KMS-11 (cell line): ENCODE measurements at regions not wholly inside any gene's neighbourhood (a gene's known extent, or its start where the extent isn't known, plus 50 kb on each side); places are given as distances from the start of the nearest gene placed in this dataset.

Source experiments
- H2AFZ ChIP-seq: fragments of 200-600 bp; sonication (generic); 2 replicates; pipeline ENCODE4 v1.6.1; 2016; ENCODE audit warnings: antibody characterized with exemption, mixed run types, low read depth
- H3K27ac ChIP-seq: fragments of 200-600 bp; sonication (generic); 2 replicates; pipeline ENCODE4 v1.6.1; 2016; ENCODE audit warnings: mild to moderate bottlenecking, mixed run types
- H3K27me3 ChIP-seq: fragments of 200-600 bp; sonication (generic); 2 replicates; pipeline ENCODE4 v1.6.1; 2017; ENCODE audit warnings: mild to moderate bottlenecking, low read depth, mixed run types, moderate library complexity; ENCODE audit not compliant: insufficient read depth
- H3K36me3 ChIP-seq: fragments of 200-600 bp; sonication (generic); 2 replicates; pipeline ENCODE4 v1.6.1; 2017; ENCODE audit warnings: mild to moderate bottlenecking, mixed run types; ENCODE audit not compliant: insufficient read depth
- H3K4me1 ChIP-seq: fragments of 200-600 bp; sonication (generic); 2 replicates; pipeline ENCODE4 v1.6.1; 2016; ENCODE audit warnings: mild to moderate bottlenecking, low read depth, mixed run types; ENCODE audit not compliant: poor library complexity, severe bottlenecking
- H3K4me2 ChIP-seq: fragments of 200-600 bp; sonication (generic); 2 replicates; pipeline ENCODE4 v1.7.0; 2016; ENCODE audit warnings: mild to moderate bottlenecking, mixed run types
- H3K4me3 ChIP-seq: fragments of 200-600 bp; sonication (generic); IDR thresholded peaks from 2 replicates; pipeline ENCODE4 v1.6.1; 2017; ENCODE audit warnings: low read depth, low read length, mixed read lengths; ENCODE audit not compliant: insufficient read depth
- H3K79me2 ChIP-seq: fragments of 200-600 bp; sonication (generic); 2 replicates; pipeline ENCODE4 v1.6.1; 2016; ENCODE audit warnings: low read depth, mixed run types; ENCODE audit not compliant: insufficient read depth
- H3K9ac ChIP-seq: fragments of 200-600 bp; sonication (generic); 2 replicates; pipeline ENCODE4 v1.6.1; 2016; ENCODE audit warnings: mild to moderate bottlenecking, mixed run types
- H4K20me1 ChIP-seq: fragments of 200-600 bp; sonication (generic); 2 replicates; pipeline ENCODE4 v1.6.1; 2016; ENCODE audit warnings: mild to moderate bottlenecking, mixed run types; ENCODE audit not compliant: insufficient read depth
- TF ChIP-seq, protein P1 (sequence below): fragments of 200-600 bp; sonication (generic); conservative IDR thresholded peaks from 2 replicates; pipeline ENCODE4 v1.6.1; 2017; ENCODE audit warnings: low read depth, mild to moderate bottlenecking, antibody characterized with exemption, low read length, moderate library complexity, mixed read lengths

DNA sequence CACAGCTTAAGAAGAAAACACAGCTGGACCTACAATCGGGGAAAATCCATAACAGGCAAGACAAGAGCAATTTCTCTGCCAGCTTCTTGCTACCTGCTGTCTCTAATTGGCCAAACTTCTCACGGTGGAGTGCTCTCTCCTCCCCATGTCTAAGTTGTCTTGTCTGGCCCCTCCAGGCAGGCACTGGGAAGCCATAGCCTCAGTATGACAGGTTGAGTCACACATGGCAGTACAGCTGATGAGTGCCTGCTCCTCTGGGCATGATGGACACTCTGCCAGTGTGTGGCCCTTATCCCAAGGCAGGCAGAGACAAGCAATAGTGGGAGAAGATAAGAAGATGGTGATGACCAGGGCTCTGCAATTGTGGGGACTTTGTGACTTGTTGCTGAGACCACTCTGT lies 551.8 kb downstream of the DIPK2A start:
- Histone ChIP-seq H3K9ac (no peak overlapping the region), H3K79me2 (no peaks in the 10 kb centered on the region), H3K27ac (no peak overlapping the region), H2AFZ (no peak overlapping the region), H4K20me1 (no peaks in the 10 kb centered on the region), H3K4me2 (no peak overlapping the region), H3K36me3 (no peaks in the 10 kb centered on the region), H3K27me3 (no peaks in the 10 kb centered on the region), H3K4me3 (no peak overlapping the region), H3K4me1 (no peaks in the 10 kb centered on the region)
- TF ChIP-seq, protein P1, sequence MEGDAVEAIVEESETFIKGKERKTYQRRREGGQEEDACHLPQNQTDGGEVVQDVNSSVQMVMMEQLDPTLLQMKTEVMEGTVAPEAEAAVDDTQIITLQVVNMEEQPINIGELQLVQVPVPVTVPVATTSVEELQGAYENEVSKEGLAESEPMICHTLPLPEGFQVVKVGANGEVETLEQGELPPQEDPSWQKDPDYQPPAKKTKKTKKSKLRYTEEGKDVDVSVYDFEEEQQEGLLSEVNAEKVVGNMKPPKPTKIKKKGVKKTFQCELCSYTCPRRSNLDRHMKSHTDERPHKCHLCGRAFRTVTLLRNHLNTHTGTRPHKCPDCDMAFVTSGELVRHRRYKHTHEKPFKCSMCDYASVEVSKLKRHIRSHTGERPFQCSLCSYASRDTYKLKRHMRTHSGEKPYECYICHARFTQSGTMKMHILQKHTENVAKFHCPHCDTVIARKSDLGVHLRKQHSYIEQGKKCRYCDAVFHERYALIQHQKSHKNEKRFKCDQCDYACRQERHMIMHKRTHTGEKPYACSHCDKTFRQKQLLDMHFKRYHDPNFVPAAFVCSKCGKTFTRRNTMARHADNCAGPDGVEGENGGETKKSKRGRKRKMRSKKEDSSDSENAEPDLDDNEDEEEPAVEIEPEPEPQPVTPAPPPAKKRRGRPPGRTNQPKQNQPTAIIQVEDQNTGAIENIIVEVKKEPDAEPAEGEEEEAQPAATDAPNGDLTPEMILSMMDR = no peak

- H3K4me3 ChIP-seq = no peak overlapping the region
- no peaks in the 10 kb centered on the region for H3K27me3 ChIP-seq
- no peaks in the 10 kb centered on the region for H3K36me3 ChIP-seq
- no peak overlapping the region for H3K27ac ChIP-seq
- no peak overlapping the region for H2AFZ ChIP-seq
- no peak overlapping the region for H3K4me2 ChIP-seq
- TF ChIP-seq, protein P1 = no peak
- H3K9ac ChIP-seq = no peak overlapping the region
- H3K4me1 ChIP-seq = peaks cover 11% of the 10 kb centered on the region
- H4K20me1 ChIP-seq = no peaks in the 10 kb centered on the region
- no peaks in the 10 kb centered on the region for H3K79me2 ChIP-seq
Measured at GRCh38 chr3:144524531-144524930, 552.9 kb downstream of the DIPK2A start.

GRCh38 chr3:144529566-144529965 lies 557.9 kb downstream of the DIPK2A start:
- H4K20me1 ChIP-seq = no peaks in the 10 kb centered on the region
- H3K36me3 ChIP-seq = no peaks in the 10 kb centered on the region
- H3K4me2 ChIP-seq = peak overlapping the region; percentile 18; the same call in 1 of the 2 replicates
- no peaks in the 10 kb centered on the region for H3K27me3 ChIP-seq
- H2AFZ ChIP-seq = peak overlapping the region; percentile 33; the same call in 1 of the 2 replicates
- no peak overlapping the region for H3K4me3 ChIP-seq
- H3K9ac ChIP-seq = no peak overlapping the region
- H3K79me2 ChIP-seq = no peaks in the 10 kb centered on the region
- peaks cover 19% of the 10 kb centered on the region for H3K4me1 ChIP-seq
- no peak overlapping the region for H3K27ac ChIP-seq
- TF ChIP-seq, protein P1 = no peak

DNA sequence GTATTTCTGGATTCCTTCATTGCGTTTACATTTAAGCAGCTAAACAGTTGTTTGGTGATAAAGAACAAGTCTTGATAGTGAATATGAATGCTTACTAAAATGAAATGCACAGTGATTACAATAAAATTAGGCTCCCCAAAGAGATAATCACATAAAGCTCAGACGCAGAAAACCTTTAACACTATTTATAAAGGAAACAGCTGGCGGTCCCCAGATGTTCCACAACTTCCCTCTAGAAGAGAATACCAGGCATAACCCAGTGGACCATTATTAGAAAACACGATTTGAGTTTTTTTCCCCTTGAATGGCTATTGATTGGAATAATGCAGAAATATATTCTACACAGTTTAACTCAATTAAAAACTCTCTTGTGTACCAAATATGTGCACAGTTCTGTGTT lies 573.2 kb downstream of the DIPK2A start:
- H4K20me1 ChIP-seq = no peaks in the 10 kb centered on the region
- H3K4me2 ChIP-seq = peak overlapping the region; percentile 64; the same call in 1 of the 2 replicates
- peaks cover 70% of the 10 kb centered on the region for H3K4me1 ChIP-seq
- H3K27me3 ChIP-seq = no peaks in the 10 kb centered on the region
- TF ChIP-seq, protein P1 = no peak
- H3K36me3 ChIP-seq = no peaks in the 10 kb centered on the region
- H3K79me2 ChIP-seq = no peaks in the 10 kb centered on the region
- H3K9ac ChIP-seq = no peak overlapping the region
- no peak overlapping the region for H2AFZ ChIP-seq
- H3K4me3 ChIP-seq = no peak overlapping the region
- H3K27ac ChIP-seq = peak overlapping the region; percentile 67; the same call in 1 of the 2 replicates

DNA sequence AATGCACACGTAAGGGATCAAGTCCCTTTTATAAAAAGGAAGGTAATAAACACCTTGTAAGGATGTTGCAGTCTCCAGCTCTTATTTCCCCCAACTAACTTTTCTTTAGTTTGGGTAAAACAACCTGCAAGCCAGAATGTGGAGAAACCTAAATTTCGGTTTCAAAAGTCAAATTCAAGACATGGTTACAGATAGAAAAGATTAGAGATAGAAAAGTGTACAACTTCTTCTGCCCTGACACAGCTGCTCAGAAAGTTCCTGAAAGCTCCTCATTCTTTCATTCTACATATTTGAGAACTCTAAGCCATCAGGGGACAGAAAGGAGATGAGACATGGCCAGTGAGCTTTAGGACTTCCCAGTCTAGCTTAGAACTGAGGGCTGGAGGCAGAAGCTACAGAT lies 574.9 kb downstream of the DIPK2A start:
- peak overlapping the region; percentile 64 for H3K4me2 ChIP-seq
- H2AFZ ChIP-seq = peak overlapping the region; percentile 27
- H4K20me1 ChIP-seq = no peaks in the 10 kb centered on the region
- no peak overlapping the region; the same call in 1 of the 2 replicates for H3K9ac ChIP-seq
- no peaks in the 10 kb centered on the region for H3K27me3 ChIP-seq
- TF ChIP-seq, protein P1 = no peak
- peaks cover 87% of the 10 kb centered on the region for H3K4me1 ChIP-seq
- H3K27ac ChIP-seq = peak overlapping the region; percentile 67
- H3K4me3 ChIP-seq = no peak overlapping the region
- no peaks in the 10 kb centered on the region for H3K36me3 ChIP-seq
- H3K79me2 ChIP-seq = no peaks in the 10 kb centered on the region
